ENCODE measurements at regions not wholly inside any gene's neighbourhood (a gene's known extent, or its start where the extent isn't known, plus 50 kb on each side); places are given as distances from the start of the nearest gene placed in this dataset.
"Not testable (repeated sequence)": the region's sequence is repeated elsewhere in the genome, so short reads cannot be mapped to it uniquely, and the experiment has no call there.

DNA sequence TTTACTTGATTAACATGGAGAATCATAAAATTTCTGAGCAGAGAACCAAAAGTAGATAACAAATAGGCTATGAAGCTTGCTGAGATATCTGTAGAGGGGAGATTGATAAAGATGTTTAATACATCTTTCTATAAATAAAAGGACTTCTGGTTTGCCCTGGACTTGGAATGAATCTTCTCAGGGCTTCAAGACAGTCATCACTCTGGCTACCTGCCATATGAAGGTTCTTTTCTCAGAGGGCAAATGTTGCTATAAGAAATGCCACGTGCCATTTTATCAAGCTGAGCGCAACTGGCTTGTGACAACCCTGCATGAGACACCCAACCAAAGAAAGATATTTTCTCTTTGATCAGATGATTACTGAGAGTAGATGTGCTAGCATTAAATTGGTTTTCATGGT lies 192.5 kb downstream of the WNT5A start:
- DNase-seq, result peak; percentile 31

DNA sequence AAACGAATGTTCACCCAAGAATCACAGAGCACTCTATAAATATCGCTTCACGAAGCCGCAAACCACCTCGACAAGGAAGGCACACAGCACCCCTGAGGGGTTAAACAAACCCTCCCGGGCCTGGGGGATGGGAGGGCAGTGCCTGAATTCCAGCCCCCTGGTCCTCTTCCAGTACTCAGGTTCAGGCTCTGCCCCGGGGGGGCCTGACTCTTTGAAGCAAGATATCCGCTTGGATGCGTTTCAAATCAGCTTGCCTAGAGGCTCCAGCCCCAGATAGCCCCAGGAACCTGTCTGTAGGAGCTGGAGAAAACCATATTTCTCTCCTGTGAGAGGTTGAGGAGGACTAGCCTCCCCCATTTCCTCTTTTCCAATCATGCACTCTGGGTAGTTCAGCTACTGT lies 194.7 kb downstream of the WNT5A start:
- no peak for DNase-seq

DNA sequence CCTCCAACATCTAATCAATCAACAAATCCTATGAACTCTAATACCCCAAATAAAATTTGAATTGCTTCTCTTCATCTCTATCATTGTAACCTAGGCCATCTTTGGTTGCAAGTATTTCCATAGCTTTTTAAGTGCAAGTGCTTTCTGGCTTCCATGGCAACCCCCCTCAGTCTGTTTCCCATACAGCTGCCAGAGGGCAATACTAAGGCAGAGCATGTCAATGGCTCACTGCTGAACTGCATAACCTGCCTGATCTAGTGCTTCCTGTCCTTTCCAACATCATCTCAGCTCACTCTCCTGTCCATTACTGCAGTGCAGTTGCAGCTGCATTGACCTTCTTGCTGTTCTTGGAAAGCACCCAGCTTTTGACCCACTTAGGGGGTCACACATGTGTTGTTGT lies 198.4 kb downstream of the WNT5A start:
- no peak for DNase-seq

DNA sequence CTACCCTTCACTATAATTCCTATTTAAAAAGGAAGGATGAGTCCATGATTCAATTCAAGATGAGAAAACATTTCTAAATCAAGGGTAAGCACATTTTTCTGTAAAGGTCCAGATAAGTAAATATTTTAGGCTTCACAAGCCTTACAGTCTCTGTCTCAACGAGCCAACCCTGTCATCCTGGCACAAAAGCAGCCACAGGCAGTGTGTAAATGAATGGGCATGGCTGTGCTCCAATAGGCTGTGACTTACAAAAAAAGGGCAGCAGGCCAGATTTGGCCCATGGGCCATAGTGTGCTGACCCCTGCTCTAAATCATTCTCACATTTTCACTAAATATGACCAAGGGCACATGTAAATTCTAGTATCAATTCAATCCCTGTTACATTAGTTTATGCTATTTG lies 200.4 kb downstream of the WNT5A start:
- DNase-seq, result no peak

DNA sequence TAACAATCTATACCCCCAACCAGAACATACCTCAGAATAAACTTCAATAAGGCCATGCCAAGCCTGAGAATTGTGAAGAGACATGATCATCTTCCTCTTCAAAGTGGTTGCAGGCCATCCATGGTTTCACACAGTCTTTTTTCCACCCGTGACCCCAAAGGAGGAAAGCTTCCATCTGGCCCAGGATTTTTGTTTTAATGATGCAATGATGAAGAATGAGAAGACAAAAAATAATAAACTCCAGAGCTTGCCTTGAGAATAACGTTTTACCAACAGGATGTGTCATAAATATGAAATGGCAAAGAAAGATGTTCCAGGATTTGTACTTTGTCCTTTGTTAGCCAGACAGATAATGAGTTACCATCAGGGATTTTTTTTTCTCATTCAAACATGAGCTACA lies 201.9 kb downstream of the WNT5A start:
- peak; percentile 51 for DNase-seq

DNA sequence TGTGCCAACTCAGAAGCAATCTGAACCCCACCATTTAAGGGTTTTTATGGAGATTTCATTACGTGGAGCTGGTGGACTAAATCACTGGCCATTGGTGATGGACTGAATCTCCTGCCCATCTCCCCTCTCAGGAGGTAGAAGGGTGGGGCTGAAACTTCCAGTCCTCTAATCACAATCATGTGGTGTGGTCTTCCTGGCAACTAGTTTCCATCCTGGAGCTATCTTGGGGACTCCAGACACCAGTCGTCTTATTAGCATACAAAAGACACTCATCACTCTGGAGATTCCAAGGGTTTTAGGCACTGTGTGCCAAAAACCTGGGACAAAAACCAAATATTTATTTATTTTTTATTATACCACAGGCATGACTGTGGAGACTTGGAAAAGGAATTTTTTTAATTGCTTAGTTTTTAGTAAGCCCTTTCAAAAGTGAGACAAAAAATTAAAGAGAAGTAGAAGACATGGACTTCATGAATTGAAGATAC lies 203.6 kb downstream of the WNT5A start:
- DNase-seq, result peak; percentile 46

DNA sequence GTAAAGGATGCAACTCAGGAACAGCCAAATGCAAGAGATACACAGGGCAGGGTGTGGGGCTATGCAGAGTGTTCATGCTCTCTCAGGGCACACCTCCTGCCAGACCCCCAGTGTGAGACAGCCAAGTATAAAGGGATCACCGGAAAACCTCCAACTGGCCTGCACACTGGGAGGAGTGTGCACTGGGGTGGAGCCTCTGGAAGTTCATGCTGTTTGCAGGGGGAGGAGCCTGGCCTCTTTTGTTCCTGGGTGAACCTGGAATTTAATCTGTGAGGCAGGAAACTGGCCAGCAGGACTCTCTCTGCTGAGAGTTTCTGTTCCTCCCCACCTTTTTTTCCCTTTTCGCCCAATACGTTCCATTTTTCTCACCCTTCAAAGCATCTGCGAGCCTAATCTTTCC lies 204.1 kb downstream of the WNT5A start:
- DNase-seq, result no peak

DNA sequence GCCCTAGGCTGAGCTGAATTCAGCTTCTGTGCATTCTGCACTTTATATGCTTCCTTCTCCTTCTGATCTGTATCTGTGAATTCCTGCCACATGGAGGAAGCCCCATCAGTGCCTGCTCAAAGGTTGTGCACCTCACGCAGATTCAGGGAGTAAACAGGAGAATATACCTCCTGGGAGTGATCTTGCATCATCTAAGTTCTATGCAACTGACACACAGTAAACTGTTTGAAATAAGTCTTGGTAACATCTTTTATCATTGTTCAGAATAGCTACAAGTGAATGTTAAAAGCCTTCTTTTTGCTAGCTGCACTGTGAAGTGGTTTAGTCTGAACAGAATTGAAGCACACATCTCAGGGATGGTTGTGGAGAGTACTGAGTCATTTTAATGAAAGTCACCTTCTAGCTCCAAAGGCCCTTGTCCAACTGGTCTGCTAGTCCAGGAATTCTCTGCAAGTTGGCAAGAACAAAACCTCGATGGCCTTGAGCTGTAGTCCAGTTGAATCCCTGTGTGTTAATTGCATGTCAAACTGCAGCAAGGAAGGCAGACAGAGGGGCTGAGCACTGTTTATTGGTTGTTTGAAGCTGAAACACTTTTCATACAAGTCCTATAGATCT lies 215.0 kb downstream of the WNT5A start:
- peak; percentile 16 for DNase-seq

DNA sequence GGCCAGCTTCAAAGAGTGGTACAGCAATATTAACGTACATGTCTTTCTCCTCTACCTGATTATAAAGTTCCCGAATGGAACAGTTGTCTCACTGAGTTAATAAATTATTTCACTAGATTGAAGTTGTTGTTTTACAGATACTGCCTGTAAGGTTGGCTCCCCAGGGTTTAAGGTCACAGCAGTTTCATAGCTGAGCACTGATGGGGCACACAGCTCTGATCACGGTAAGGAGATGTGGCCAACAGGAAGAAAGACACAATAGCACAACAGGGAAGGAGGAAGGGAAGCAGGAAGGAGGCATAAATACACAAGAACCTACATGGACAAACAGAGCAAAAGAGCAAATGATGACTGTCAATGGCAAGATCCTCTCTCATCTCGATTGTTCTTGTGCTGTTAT lies 215.6 kb downstream of the WNT5A start:
- no peak for DNase-seq

DNA sequence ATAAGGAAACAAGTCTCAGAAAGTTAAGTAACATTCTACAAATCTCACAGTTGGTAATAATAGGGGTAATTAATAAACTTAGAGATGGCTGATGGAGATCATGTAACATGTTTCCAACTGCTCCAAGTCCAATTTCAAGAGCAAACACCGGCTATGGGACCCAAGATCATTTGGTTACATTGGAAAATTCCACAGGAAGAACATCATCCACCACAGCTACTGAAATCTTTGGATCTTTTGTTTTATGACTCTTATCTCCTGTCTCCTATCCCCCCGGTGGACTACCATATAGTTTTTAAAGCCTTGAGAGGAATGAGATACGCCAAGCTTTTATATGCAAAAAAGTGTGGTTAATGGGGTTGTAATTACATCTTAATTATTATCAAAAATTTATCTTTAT lies 216.1 kb downstream of the WNT5A start:
- DNase-seq, result peak; percentile 70

DNA sequence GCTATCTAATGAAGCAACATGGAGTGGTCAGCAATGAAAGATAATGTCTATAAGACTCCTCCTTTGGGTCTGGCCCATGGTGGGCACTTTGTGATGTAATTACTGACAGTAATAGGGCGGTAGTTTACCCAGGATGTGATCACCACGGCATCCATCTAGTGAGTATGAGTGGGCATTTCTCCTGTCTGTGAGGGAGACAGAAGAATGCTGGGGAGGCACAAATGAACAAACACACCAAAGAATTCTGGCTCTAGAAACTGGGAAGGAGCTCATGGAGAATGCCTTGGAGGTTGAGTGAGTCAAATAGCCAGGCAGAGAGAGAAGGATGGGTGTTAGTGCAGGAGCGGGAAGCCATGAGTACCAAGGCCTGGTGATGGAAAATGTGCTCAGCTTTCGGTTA lies 217.5 kb downstream of the WNT5A start:
- DNase-seq, result no peak

DNA sequence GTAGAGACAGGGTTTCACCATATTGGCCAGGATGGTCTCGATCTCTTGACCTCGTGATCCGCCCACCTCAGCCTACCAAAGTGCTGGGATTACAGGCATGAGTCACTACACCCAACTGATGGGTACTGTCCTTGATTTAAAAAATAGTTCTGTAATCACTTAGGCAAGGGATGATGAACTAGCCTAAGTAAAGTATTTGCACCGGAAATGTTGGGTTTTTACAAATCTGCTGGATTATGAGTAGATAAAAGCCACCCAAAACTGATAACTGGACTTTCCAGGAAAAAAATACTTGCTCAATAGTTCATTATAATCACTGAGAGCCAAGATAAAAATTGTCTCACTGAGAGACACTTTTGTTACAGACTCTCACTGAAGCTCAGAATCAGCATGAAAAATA lies 218.0 kb downstream of the WNT5A start:
- DNase-seq, result no peak

DNA sequence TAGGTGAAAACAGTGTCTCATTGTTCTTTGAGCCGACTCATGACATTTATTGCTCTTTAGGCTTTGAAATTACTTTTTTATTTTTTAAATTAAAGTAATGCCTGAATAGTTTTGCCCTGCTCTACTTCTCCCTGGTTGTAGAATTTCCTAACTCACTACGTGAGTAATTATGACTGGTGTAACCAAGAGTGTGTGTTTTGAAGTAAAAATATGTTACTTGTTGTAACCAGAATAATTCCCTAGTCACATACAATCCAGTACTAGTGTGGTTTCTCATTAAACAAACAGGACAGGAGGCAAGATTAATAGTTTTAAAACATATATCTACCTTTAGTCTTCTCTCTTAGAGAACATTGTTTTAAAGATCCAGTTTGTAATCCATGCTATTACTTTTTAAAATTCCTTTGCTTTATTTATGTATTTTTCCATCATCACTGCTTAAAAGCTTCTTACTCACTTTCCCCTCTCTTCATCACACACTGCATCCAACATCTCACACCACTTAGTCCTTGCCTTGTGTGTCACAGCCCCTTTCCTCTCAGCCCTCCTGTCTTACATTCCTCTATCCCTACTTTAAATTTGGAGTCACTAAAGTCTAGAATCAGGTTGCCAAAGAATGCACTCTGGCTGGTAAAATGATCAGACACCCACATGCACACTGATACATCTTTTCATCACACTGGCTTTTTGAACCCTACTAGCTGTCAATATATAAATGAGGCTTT lies 219.7 kb downstream of the WNT5A start:
- DNase-seq, result peak; percentile 74

DNA sequence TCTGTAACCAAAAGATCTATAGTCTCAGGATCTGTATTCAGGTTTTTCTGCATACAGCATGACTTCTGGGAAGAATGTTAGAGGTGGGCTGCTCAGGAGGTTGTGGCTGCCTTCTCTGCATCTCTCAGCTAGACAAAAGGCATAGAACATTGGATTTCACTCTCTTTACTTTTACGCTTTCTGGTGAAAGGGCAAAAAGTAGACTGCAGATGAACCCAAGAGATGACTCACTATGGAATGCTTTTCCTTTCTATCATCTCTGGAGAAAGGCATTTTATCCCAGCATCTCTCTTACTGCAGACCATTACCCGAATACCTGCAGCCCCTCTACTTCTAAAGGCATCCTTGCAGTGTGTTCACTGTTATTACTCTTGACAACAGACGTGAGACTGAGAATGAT lies 222.2 kb downstream of the WNT5A start:
- DNase-seq, result peak; percentile 52

DNA sequence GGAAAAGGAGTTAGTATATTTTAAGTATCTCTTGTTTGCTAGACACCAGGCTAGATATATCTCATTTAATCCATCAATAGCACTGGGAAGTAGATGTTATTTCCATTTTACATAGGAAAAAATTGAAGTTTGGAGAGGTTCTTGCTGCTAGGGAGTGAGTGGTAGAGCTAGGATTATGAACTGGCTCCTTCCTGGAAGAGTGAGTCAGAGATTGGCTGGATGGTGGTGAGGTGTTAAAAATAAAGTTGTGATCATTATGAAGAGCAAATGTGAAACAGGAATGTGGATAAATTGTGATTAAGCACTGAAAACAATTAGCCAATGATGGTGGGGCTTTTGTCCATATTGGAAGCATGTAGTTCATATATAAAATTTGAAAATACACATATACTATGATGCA lies 234.2 kb downstream of the WNT5A start:
- DNase-seq, result peak; percentile 53

DNA sequence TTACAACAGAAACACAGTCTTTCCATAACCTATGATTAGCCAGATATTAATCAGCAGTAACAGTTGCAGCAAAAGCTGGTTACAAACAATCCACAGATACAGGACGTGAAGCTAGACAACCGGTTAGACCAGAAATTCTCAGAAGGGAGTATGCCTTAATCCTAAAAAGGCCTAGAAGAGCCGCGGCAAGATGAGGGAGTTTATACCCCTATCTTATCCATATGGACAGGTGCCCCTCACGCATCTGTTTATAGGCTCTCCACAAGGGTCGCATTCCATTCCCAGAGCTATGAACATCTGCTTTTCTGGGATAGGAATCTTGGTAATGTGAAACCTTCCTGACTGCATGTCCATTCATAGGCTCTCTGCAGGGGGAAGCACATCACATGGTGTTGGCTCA lies 237.9 kb downstream of the WNT5A start:
- not testable (repeated sequence) for DNase-seq

DNA sequence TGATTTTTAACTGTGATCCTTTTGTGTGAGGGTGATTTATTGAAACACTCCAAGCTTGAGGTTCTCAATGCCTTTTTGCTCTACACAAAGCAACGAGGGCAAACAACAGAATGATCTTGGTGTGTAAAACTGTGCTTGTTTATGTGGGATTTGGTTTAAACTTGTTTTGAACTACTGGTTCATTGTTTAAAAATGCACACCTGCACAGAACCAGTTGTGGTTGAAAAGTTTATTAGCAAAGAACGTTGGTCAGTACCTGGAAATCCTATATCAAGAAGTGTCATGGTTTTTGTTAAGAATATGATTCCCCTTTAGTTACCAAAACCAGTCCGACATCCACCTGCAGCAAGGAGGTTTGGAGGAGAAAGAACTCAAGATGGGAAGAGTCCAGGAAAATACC lies 239.4 kb downstream of the WNT5A start:
- DNase-seq, result no peak

DNA sequence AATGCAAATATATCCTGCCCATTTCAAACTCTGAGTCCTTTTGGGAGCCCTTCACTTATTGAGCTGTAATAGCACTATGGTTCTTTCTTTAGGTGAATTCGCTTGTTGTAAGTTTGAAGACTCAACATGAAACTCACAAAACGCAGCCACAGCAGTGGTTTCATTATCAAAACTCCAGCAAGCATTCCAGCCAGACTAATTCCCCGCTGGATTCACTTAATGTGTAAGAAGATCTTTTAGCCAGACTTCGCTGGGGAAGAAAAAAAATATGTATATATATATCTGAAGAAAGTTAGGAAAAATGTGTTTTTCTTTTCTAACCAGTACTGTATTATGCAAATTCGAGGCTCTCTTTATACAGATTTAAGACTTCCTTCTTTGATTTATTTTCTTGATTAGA lies 241.1 kb downstream of the WNT5A start:
- peak; percentile 49 for DNase-seq

DNA sequence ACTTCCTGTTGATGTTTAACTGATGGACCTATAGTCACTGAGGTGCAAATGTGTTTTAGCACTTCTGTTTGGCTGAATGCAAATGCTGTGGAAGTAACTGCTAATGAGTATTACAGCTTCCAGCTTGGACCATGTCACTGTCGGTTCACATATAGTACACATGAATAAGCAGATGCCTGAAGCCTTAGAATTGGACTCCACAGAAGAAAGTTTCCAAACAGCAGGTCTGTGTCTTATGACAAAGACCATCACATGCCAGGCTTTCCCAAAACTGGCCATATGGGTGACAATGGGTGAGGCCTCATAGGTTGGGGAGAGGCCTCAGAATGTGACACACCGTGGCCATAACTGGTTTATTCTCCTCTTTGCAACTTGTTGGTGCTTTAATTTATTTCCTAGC lies 241.8 kb downstream of the WNT5A start:
- no peak for DNase-seq

DNA sequence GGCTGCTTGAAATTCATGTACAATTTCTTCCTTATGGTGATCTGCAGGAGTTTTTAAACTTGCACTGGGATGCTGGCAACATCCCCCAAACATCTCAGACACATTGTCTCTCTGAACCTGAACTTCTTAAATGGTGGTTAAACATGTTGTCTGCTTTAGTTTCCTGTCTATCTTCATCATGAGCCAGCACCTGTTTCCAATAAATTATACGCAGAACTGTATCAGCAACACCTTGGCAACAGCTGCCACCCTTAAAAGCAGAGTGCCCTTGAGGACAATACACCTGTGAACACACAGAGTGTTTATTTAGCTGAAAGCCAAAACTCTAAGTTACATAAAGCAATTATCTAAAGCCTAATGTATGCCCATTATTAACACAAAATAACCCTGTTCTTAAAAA lies 242.9 kb downstream of the WNT5A start:
- no peak for DNase-seq

DNA sequence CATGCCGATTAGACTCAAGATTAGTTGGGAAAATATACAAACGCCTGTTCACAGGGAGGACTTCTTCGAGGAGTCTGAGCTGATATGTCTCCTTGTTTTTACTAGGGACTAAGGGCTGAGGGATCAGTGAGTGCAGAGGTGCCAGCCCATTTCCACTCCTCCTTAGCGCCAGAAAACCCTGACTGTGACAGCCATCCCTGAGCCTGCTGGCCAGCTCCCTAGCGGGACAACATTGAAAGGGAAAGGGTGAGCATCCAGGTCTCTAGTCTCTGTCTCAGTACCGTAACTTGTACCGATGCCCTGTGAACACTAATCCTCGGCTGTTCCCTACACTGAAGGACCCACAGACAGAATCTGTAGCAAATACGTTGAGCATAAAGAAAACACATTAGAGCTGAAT lies 243.4 kb downstream of the WNT5A start:
- no peak for DNase-seq

DNA sequence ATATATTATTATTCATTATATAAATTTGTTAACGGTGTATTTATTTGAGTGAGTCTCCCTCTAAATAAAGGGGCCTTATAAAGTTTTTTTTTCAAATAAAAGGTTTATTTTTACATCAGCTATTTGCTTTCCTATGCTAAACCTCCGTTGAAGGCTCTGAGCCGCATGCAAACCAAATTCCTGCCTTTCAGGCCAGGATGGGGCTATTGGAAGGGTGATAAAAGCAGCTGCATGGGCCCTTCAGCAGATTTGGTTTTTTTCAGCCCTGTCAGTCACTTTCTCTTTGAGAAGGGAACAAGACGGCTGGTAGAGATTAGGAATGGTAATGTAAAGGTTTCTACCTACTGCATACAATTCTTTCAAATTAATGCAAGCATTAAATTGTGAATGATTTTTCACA lies 244.2 kb downstream of the WNT5A start:
- DNase-seq, result no peak

DNA sequence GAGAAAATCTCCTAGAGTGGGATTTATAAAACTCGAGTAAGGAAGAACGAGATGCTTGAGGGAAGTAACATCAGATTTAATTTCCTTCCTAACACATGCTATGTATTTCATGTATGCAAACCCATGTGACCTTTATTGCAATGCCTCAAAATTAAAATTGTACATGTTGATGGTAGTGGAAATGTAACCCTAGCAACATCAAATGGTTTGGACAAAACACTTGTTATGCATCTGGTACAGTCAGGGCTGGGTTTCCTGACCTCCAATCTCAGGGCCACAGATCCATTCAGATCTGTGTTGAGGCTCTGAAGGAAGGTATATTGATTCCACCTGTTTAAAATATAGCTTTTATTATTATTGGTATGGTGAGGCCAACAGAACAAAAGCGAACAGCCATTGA lies 246.0 kb downstream of the WNT5A start:
- no peak for DNase-seq

DNA sequence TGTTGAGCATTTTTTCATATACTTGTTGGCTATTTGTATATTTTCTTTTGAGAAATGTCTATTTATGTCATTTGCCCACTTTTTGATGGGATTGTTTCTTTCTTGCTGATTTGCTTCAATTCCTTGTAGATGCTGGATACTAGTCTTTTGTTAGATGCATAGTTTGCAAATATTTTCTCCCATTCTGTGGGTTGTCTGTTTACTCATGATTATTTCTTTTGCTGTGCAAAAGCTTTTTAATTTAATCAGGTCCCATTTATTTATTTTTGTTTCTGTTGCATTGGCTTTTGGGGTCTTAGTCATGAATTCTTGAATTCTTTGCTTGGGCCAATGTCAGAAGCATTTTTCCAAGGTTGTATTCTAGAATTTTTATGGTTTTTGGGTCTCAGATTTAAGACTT lies 251.7 kb downstream of the WNT5A start:
- no peak for DNase-seq

DNA sequence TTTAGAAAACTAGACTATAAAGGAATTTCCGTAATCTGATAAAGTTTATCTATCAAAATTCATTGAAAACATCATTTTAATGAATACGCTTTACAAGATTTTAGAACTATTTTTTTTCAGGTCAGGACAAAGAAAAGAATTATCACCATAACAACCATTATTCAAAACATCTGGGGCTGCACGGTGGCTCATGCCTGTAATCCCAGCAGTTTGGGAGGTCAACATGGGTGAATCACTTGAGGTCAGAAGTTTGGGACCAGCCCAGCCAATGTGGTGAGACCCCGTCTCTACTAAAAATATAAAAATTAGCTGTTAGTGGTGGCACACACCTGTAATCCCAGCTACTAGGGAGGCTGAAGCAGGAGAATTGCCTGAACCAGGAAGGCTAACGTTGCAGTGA lies 260.4 kb downstream of the WNT5A start:
- no peak for DNase-seq
